NCI-H2171 (cell line): ENCODE measurements at regions not wholly inside any gene's neighbourhood (a gene's known extent, or its start where the extent isn't known, plus 50 kb on each side); places are given as distances from the start of the nearest gene placed in this dataset.

Experiments used
- DNase-seq: peaks from one replicate; lab custom pipeline; 2025; lab: John Stamatoyannopoulos, UW

DNA sequence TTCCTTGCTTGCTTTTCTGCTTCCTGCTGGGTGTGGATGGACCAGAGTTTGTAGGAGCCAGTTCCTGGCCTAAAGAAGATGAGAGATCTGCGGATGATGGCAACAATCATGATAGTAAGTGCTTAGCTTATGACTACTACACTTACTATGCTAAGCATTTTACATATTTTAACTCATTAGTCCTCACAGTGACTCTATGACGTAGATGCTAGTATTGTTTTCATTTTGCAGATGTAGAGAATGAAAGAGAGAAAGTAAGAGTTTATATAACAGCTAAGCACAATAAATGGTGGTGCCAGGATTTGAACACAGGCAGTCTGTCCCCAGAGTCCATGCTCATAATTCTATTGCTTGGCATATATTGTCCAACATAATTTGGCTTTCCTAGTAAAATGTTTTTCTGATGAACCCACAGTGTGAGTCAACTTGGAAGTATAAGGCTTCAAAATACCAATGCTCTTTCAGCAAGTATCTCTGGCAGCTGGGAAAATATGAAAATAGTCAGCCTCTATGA lies 363.2 kb upstream of the DDHD1 start:
- DNase-seq = no peak

DNA sequence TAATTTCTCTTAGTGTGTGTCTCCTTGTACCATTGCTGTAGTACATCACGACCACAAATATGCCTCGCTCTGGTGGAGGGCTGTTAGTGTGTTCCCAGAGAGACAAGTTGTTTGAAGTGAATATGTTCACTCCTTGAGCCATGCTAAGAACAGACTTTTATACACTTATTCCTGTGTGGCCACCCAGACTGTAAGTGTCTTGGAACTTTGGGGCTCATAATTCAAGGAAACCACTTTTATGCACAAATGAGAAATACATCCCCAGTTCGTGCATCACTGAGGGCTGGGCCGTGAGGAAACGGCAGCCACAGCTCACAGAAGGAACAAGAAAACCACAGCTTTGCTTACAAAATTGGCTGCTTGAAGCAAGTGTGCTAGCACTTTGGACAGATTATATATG lies 362.2 kb upstream of the DDHD1 start:
- DNase-seq = no peak

DNA sequence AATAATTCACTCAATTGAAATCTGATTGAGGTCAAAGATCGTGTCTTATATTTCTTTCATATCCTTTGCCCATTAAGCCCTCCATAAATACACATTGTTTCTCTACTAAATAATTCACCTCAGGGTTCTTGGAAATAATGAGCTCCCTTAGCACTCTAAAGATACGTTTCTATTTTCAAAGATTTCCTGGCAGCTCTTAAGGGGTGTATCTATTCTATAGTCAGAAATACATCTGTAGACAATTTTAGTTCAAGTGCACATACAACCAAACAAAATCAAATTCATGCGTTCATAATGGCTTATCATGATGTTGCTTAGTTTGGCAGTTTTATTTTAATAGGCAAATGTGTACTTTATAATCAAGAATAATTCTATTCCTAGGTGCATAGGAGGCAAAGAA lies 361.1 kb upstream of the DDHD1 start:
- no peak for DNase-seq

DNA sequence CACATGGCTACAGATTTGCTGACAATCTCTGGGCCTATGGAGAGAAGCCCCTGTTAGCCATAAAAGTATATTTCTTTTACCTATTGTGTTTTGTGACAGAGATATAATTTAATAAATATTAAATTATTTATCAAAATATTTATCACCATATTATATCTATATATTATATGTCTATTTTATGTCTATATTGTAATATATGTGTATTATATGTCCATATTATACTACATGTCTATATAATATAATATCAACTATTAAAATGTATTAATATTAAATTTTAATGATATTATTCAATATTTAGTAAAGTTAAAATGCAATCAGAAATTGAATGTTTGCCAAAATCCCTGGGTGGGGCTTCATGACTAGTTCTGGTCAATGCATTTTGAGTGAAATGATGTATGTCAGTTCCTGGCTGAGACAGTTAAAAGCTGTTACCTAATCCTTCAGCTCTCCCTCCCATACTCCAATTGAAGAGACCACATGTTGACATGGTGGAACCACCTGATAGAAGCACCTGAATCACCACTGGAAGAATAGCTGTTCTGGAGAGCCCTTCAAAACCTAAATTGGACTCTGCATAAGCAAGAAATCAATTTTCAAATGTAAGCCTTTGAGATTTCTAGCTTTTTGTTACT lies 357.3 kb upstream of the DDHD1 start:
- DNase-seq = no peak

DNA sequence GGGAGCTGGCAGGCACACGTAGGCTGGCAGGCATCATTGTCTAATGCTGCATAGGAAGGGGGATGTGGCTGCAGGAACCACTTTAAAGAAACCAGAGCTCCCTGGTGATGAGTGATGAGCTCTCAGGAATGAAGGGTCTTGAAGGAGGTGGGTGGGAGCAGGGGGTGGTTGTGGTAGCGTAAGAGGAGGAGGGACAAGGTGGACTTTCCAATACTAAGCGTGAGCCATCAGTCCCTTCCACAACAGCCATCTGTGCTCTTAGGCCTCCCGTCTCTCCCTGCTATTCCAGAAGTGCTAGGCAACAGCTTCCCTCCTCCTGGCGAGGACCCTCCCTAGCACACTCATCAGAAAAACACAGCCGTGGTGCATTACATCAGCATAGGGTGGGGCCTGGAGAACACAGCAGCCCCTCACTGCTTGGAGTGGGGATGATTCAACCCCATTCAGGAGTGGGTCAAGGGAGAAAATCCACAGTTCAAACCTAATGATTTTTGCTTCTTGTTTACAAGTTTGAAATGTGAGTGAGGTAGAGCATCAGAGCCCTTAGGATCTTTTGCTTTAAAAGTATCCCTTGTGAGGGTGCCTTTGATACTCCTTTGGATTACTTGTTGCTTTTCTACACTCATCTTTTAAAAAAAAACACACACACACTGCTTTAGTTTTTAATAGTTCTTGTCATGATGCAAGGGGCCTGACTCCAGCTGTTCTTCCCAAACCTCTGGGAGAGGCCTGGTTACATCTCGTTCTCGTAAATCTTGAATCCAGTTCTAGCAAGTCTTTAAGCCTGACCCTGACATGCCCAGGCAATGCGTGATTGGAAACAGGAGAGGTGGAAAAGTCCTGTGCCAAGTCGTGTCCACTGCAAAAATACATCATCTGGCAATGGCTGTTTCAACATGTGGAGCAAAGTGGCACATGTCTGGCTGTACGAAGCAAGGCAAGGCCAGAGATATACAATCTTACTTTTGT lies 356.4 kb upstream of the DDHD1 start:
- no peak for DNase-seq

DNA sequence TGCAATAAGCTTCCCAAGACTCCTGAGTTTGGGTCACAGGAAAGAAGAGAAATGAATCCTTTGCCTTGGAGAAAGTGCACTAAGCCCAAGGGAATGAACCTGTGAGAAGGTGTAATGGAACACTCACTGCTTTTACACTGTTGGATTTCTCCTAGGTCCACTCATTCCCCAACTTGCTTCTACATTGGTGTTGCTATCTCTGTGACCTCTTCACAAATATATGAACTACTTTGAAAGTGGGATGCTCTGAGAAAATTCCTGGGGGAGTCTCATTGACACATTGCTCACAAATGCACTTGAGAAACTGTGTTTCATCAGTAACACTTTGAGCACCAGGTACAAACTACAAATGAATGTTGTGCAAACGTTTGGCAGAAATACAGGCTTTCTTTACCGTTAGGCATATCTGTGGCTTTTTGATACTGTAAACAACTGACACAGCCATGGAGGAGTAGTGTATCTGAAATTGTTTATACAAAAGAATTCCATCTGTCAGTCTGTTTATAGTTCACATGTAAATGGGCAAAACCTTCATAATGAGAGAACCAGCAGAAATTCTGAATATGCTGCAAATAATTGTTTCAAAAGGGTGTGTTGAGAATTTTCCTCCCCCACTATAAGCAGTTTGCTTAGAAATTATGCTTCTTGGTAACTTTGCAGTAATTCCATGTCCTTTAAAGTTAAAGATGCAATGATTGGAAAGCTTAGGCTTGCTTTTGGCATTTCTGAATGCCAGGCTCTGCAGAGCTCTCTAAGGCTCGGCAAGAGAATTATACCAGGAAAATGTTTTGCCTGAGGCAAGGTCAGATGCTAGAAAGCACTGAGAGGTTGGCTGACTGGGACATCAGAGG lies 348.5 kb upstream of the DDHD1 start:
- no peak for DNase-seq

DNA sequence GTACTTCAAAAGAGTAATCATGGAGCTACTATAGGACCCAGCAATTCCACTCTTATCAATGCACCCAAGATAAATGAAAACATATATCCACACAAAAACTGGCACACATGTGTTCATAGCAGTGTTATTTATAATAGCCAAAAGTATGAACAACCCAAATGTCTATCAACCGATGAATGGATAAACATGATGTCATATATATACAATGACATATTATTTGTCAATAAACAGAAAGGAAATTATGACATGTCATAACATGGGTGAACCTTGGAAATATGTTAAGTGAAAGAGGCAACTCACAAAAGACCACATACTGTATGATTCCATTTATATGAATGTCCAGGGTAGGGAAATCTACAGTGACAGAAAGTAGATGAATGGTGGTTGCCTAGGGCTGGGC lies 347.1 kb upstream of the DDHD1 start:
- DNase-seq = no peak

DNA sequence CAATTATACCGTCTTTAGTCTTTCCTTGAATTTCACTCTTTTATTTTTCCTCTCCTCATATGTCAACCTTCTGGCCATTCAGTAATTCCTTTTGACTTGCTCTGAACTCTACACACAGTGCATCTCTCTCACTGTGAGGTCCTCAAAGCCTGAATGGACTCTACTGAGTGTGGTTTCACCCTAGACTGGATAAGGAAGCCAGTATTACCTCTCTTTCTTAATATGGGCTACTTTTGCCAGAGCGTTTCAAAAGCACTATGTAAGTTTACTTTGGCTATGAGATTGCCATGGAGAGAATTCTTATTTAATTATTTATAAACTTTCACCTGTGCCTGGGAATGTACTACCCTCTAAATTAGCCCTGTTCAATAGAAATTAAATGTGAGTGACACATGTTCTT lies 343.5 kb upstream of the DDHD1 start:
- no peak for DNase-seq

DNA sequence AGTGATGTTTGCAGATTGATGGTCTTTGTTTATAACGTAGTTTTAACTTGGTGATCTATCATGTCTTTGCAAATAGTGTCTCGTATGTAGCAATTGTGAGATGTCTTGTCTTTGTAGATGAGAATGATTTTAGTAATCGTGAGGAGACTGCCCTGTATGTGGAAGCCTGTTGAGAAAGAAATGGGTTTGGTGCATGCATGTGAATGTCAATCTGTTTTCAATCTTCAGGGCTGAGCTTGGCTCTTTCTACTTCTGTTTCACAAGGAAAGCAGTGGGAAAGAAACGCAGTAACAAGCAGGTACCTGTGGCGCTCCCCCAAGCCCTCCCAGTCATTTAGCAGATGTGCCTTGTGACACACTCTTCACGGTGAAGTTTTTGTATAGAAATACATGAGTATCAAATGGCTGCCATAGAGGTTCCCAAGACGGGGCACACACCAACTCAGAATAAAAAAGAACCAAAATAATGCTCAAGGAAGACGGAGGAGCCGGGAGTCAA lies 342.8 kb upstream of the DDHD1 start:
- DNase-seq = no peak

DNA sequence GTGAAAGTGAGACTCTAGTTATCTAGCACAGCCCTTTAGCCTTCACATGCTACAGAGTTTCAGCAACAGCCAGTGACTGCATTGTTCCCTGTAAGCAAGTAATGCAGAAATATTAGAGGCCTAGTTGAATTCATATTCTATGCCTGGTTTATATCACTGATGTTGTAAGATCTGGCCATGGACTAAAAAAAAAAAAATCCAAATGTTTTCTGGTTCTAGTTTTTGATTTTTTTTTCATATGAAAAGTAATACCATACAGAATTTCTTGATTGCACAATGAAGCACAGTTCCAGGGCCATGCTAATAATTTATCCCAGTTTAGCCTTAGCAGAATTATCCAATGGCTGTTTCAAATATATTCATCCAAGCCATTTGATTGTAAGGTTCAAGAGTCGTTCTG lies 341.5 kb upstream of the DDHD1 start:
- no peak for DNase-seq

DNA sequence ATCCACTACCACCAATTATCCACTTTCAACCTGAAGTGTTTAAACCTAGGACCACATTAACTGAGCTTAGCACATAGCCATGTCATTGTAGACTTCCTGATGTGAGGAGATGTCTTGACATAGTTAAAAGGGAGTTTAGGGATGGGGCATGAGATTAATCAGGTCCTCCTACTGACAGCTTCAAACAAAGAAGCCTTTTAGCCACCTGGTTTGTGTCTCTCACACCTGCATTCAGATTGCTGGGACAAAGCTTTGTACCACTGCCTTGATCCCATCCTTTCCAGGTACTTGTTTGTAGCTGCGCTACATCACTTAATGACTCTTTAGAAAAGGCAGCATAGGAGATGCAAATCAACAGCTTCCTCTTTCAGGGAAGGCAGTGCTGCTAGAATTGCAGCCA lies 340.7 kb upstream of the DDHD1 start:
- no peak for DNase-seq

DNA sequence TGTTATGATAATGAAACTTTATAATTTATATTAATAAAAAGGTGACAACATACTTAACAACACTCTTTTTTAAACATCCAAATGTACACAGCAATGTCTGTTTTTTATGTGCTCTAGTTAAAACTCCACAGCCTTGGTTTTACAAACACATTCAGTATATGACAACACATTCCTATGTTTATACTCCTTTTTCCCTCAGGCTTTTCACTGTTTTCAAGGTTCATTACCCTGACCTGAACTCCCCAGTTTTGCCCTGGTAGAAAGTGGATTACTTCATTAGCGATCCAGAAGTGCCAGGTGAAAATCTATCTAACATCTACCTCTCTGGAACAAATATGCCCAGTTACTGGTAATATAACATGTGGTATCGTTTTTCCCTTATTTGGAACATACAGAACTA lies 340.2 kb upstream of the DDHD1 start:
- DNase-seq = no peak

DNA sequence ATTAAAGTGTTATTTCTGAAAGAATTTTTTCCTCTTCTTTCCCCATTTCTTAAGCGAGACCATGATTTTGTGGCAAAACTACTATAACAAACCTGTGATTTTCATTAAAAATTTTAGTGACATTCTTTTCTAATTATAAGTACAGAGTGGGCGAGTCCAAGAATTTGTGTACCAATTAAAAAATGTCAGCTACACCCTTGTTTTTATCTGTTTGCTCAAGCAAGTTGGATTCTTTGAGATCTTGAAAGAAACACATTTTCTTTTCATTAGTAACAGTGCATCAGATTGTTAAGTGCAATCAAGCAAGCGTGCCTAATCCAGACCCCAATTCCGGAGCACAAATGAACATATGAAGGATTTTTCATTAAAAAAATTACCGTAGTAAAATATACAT lies 338.8 kb upstream of the DDHD1 start:
- no peak for DNase-seq

DNA sequence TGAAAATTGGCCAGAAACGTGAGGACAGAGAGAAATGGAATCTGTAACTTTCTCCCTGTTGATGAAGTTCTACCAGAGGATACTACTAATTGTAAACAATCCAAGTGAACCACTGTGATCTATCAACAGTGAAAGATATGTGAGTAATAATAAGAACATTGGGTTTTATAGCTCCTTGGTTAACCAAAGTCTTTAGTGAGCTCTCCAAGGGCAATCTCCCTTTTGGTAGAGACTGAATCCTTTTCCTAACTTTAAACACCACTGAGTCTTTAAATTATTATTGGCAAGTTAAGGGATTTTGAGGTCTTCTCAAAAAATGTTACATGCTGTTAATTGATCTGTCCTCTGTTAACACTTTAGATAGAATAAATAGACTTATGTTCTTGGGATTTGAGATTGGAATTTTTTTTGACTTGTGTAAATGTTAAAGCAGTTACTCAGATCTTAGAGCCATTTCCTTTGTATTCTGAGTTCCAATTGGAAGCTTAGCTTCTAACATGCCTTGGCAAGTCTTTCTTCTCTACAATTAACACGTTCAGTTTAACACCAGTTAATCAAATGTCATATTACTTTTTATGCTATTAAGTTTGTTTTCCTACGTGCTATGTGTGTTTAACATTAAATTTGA lies 338.2 kb upstream of the DDHD1 start:
- no peak for DNase-seq

DNA sequence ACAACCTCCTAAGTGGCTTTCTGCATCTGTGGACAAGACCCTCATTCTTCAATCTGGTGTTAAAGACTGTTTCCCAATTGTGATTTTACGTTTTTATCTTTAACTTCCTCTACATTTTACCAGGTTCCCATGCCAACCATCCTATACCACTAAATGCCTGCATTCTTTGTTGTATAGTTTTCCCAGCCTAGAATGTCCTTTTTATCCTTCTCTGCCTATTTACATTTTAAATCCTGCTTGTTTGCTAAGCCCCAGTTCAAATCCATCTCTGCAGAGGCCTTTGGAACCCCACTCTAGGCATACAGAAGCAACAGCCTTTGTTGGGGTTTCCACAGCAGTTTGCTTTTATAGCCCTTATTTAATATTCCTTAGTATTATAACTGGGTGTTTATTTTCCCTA lies 325.1 kb upstream of the DDHD1 start:
- no peak for DNase-seq

DNA sequence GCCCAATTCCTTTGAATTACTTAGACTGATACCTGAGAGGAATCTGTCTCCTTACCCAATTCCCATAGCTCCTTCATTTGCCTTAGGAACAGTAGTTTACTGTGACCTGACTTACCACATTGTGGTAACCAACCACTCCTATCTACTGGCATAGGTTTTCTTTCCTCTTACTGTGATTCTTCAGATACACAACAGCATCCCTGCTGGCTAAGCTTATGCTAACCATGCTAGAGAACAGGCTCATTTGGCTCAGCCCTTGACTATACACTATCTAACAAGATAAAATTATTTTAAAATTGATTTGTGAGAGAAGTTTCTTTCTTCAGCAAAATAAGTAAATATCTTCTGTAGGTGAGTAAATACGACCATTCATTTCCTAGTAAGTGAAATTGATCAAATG lies 320.4 kb upstream of the DDHD1 start:
- no peak for DNase-seq

DNA sequence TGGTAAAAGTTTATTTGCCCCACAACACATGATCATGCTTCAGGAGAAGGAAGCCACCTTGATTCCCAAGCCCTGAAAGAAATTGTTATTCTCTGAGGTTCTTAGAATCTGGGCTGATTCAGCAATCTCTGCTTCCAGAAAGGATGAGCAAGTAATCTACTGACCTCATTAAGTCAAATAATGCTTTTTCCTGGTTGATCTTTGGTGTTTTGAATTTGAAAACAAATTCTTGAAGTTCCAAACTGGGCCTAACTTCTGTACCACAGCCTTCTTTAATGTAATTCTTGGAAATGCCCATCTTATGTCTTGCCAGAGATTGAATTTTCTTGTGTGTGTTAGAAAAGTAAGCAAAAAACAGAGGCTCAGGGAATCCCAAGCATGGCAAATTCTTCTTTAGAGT lies 319.2 kb upstream of the DDHD1 start:
- no peak for DNase-seq

DNA sequence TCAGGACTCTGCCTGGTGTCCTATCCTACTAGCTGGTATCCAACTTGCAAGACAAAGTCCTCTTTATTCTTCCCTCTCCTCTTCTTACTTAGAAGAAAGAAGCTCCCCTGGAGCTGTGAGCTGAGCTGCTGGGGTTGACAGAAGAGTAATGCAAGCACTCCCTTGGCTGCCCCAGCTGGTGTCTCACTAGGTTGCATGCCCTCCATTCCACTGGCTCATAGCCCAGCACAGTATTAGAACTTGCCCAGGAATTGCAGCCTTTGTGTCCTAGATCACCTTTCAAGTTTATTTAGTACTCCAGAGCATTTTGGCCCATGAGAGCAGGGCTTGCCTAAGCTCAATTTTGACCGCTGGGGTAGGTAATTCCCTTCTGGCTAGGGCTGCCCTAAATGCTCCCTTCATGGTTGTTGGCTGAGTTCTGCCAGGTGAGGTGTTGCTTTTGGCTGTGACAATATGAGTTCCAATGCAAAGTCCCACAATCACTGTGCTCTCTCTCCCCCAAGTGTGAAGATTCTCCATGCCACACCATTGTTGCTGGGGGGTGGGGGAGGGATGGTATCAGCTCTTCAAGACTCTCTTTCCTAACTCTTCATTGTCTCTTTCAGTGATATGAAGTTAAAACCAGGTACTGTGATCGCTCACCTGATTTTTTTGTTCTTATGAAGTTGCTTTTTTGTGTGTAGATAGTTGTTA lies 317.4 kb upstream of the DDHD1 start:
- no peak for DNase-seq

DNA sequence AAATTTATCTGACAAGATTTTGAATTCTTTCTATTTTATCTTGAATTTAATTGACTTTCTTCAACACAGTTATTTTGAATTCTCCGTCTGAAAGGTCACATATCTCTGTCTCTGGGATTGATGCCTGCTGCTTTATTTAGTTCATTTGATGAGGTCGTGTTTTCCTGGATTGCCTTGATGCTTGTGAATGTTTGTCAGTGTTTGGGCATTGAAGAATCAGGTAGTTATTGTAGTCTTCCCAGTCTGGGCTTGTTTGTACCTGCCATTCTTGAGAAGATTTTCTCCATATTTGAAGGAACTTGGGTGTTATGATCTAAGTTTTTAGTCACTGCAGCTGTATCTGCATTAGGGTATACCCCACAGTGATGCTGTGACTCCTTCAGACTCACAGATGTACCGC lies 315.8 kb upstream of the DDHD1 start:
- no peak for DNase-seq

DNA sequence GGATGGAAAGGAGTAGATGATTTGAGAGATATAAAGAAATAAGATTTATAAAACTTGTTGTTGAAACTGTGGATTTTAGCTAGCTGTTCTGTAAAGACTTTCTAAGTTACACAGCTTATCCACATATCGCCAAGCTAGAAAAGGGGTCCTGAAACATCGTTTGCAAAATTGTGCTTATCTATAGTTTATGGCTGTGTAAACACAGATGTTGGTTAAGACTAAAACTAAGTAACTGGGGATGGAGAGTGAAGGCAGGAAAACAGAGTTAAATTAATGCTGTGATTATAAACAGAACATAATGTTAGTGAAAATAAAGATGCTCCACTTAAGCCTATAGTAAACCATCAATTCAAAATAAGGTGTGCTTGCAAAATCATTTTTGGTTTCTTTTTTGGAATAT lies 311.3 kb upstream of the DDHD1 start:
- DNase-seq = no peak
